ENCODE measurements at regions not wholly inside any gene's neighbourhood (a gene's known extent, or its start where the extent isn't known, plus 50 kb on each side); places are given as distances from the start of the nearest gene placed in this dataset.

DNA sequence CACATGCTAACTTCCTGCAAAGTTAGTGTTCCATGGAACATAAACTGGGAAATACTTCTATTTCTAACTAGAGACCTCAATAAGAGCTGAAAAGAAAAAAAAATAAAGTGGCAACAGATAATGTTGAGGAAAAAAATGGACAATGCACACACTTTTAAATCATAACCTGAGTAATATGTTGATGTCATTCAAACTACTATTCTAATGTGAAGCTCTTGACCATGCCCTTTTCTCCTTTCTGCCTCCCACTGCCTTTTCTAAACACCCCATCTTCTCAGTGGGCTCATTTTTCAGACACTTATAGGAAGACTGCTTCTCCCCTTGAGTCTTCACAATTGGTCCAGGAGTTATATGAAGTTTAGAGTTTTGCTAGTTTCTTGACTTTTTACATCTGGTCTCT, 280.9 kb upstream of the NT5C1B start:
- ChIA-PET CTCF (no interaction called here), POLR2A (no interaction called here)

More for the DNA sequence above, 280.9 kb upstream of the NT5C1B start:
- Histone ChIP-seq H3K27ac (ENCODE audit: insufficient read depth, low read depth, low read length) (no peak overlapping the region), H3K4me3 (replicated peaks in 1 of 3; ENCODE audit: insufficient read depth in 1 of 3, low read depth in 1 of 3, low read length in 3 of 3) (no peak overlapping the region), H2AFZ (ENCODE audit: low read depth, low read length) (no peak overlapping the region), H3K9me3 (replicated peaks; ENCODE audit: control insufficient read depth, insufficient read depth, low read length) (no peaks in the 10 kb centered on the region), H3K9ac (replicated peaks; ENCODE audit: extremely low read depth, insufficient read depth, low read length) (no peak overlapping the region), H3K4me2 (ENCODE audit: insufficient read depth, low read length) (no peak overlapping the region), H3K79me2 (ENCODE audit: control insufficient read depth, insufficient read depth, low read length) (no peaks in the 10 kb centered on the region), H3K9me1 (replicated peaks; ENCODE audit: control insufficient read depth, extremely low read depth, insufficient read depth, low read length) (no peaks in the 10 kb centered on the region), H3K36me3 (ENCODE audit: control insufficient read depth in 2 of 2, extremely low read depth in 1 of 2, insufficient read depth in 2 of 2, low read length in 2 of 2) (no peaks in the 10 kb centered on the region), H4K20me1 (replicated peaks; ENCODE audit: control insufficient read depth, extremely low read depth, insufficient read depth, low read length) (no peaks in the 10 kb centered on the region), H3K27me3 (ENCODE audit: control insufficient read depth in 2 of 2, insufficient read depth in 2 of 2, low read length in 2 of 2) (no peaks in the 10 kb centered on the region), H3K4me1 (ENCODE audit: control insufficient read depth, extremely low read depth, insufficient read depth, low read length) (no peaks in the 10 kb centered on the region)
- no peak for FAIRE-seq
- dilution Hi-C loops (cut with MboI; ENCODE audit: extremely low pct_ligation_motif_present, low sequenced_read_pairs) (no loop called here), intact Hi-C loops (cut with micrococcal nuclease) (loop anchor here (10.0 kb wide), 1 partner anchor 346 kb away; no protein-coding TSS in a partner anchor)
- no TSS peak for BruUV-seq (replicated peaks)
- DNase-seq (ENCODE audit: low read depth, low spot score): no peak
- no peak for TF ChIP-seq JUN (IDR thresholded peaks at IDR 0.05; ENCODE audit: borderline replicate concordance, insufficient read depth, insufficient read length, low read depth)
- TF ChIP-seq, protein P1, sequence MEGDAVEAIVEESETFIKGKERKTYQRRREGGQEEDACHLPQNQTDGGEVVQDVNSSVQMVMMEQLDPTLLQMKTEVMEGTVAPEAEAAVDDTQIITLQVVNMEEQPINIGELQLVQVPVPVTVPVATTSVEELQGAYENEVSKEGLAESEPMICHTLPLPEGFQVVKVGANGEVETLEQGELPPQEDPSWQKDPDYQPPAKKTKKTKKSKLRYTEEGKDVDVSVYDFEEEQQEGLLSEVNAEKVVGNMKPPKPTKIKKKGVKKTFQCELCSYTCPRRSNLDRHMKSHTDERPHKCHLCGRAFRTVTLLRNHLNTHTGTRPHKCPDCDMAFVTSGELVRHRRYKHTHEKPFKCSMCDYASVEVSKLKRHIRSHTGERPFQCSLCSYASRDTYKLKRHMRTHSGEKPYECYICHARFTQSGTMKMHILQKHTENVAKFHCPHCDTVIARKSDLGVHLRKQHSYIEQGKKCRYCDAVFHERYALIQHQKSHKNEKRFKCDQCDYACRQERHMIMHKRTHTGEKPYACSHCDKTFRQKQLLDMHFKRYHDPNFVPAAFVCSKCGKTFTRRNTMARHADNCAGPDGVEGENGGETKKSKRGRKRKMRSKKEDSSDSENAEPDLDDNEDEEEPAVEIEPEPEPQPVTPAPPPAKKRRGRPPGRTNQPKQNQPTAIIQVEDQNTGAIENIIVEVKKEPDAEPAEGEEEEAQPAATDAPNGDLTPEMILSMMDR (IDR thresholded peaks at IDR 0.05; ENCODE audit: extremely low read depth in 1 of 2, insufficient read depth in 1 of 2, low read depth in 1 of 2, low read length in 2 of 2): no peak
- TF ChIP-seq GATA2 (IDR thresholded peaks at IDR 0.05; ENCODE audit: insufficient read depth, insufficient read length, low read depth, low read length): no peak
- no peak for TF ChIP-seq POLR2AphosphoS5 (IDR thresholded peaks at IDR 0.05; ENCODE audit: insufficient read depth, low read depth, low read length)
- TF ChIP-seq MYC (IDR thresholded peaks at IDR 0.05; ENCODE audit: low read depth, low read length): no peak
- TF ChIP-seq, protein P2, sequence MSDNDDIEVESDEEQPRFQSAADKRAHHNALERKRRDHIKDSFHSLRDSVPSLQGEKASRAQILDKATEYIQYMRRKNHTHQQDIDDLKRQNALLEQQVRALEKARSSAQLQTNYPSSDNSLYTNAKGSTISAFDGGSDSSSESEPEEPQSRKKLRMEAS (IDR thresholded peaks at IDR 0.05; ENCODE audit: insufficient read depth, insufficient read length): no peak
- no peak for TF ChIP-seq FOS (IDR thresholded peaks at IDR 0.05; ENCODE audit: borderline replicate concordance, insufficient read depth, low read length)
- TF ChIP-seq POLR2A (IDR thresholded peaks at IDR 0.05; ENCODE audit: low read depth, low read length): no peak
- no peak for TF ChIP-seq EZH2 (IDR thresholded peaks at IDR 0.05; ENCODE audit: borderline replicate concordance, low read depth, low read length, severe bottlenecking)

All from endothelial cell of umbilical vein (primary cell).